HEK293 (cell line): ENCODE measurements at regions not wholly inside any gene's neighbourhood (a gene's known extent, or its start where the extent isn't known, plus 50 kb on each side); places are given as distances from the start of the nearest gene placed in this dataset.

Experiments
- CTCF ChIA-PET: fragments of 350-600 bp; formaldehyde crosslinking; extraction: SDS; loops from one replicate; lab custom pipeline; 2021; ENCODE audit warnings: antibody characterized with exemption; lab: Yijun Ruan, JAX
- POLR2A ChIA-PET: fragments of 300-600 bp; formaldehyde crosslinking; extraction: SDS; loops from one replicate; lab custom pipeline; 2020; ENCODE audit warnings: antibody characterized with exemption, inconsistent platforms; lab: Yijun Ruan, JAX
- H3K27ac ChIP-seq: fragments of 200-500 bp; sonication (Bioruptor generic); 2 replicates; pipeline ENCODE4 v1.5.1; 2014; ENCODE audit warnings: low read depth, low read length, control low read depth, inconsistent platforms; ENCODE audit errors: extremely low read depth
- H3K36me3 ChIP-seq, 2 experiments: fragments of 200-500 bp in 1 of 2; sonication (Bioruptor generic) in 1 of 2; 1 replicate in 1 of 2; 2 replicates in 1 of 2; pipeline ENCODE4 v1.5.1; 2014 to 2017; ENCODE audit warnings: inconsistent platforms in 2 of 2, low read length in 2 of 2; ENCODE audit not compliant: control insufficient read depth in 2 of 2, insufficient read depth in 1 of 2
- H3K4me1 ChIP-seq: fragments of 200-500 bp; sonication (Bioruptor generic); 2 replicates; pipeline ENCODE4 v1.5.1; 2014; ENCODE audit warnings: mild to moderate bottlenecking, low read length, inconsistent platforms; ENCODE audit not compliant: control insufficient read depth, insufficient read depth
- H3K4me3 ChIP-seq: 2 replicates; pipeline ENCODE4 v1.5.1; 2011; ENCODE audit warnings: low read depth, mild to moderate bottlenecking, control low read depth, low read length, moderate library complexity
- H3K9me3 ChIP-seq: fragments of 200-500 bp; sonication (Bioruptor generic); 2 replicates; pipeline ENCODE4 v1.5.1; 2014; ENCODE audit warnings: low read depth, low read length, inconsistent platforms; ENCODE audit not compliant: control insufficient read depth, insufficient read depth
- EGR2 ChIP-seq: fragments of 450-650 bp; formaldehyde crosslinking; IDR thresholded peaks from 2 replicates; pipeline ENCODE4 v1.5.1; 2016; ENCODE audit warnings: low read depth, missing biosample characterization, missing genetic modification characterization
- PRDM1 ChIP-seq: fragments of 450-650 bp; formaldehyde crosslinking; IDR thresholded peaks from 2 replicates; pipeline ENCODE4; 2016; ENCODE audit warnings: missing biosample characterization, missing genetic modification characterization
- TSHZ1 ChIP-seq: fragments of 450-650 bp; formaldehyde crosslinking; IDR thresholded peaks from 2 replicates; pipeline ENCODE4 v1.5.1; 2016; ENCODE audit warnings: missing biosample characterization, missing genetic modification characterization, borderline replicate concordance
- ZBTB26 ChIP-seq: fragments of 450-650 bp; formaldehyde crosslinking; optimal IDR thresholded peaks from 2 replicates; pipeline ENCODE3; 2016; ENCODE audit warnings: missing biosample characterization, mild to moderate bottlenecking, missing genetic modification characterization
- ZNF18 ChIP-seq: fragments of 450-650 bp; formaldehyde crosslinking; IDR thresholded peaks from 2 replicates; pipeline ENCODE4 v1.5.1; 2016; ENCODE audit warnings: missing biosample characterization, missing genetic modification characterization
- ZNF19 ChIP-seq: fragments of 450-650 bp; formaldehyde crosslinking; IDR thresholded peaks from 2 replicates; pipeline ENCODE4; 2016; ENCODE audit warnings: missing biosample characterization, missing genetic modification characterization, low read depth
- ZNF488 ChIP-seq: fragments of 450-650 bp; formaldehyde crosslinking; IDR thresholded peaks from 2 replicates; pipeline ENCODE4 v1.5.1; 2016; ENCODE audit warnings: missing biosample characterization, missing genetic modification characterization
- ZNF529 ChIP-seq: fragments of 450-650 bp; formaldehyde crosslinking; IDR thresholded peaks from 2 replicates; pipeline ENCODE4 v1.5.1; 2017; ENCODE audit warnings: missing genetic modification characterization, missing biosample characterization; ENCODE audit not compliant: insufficient replicate concordance
- ZNF548 ChIP-seq: fragments of 450-650 bp; formaldehyde crosslinking; IDR thresholded peaks from 2 replicates; pipeline ENCODE4 v1.5.1; 2016; ENCODE audit warnings: missing biosample characterization, missing genetic modification characterization
- ZNF561 ChIP-seq: fragments of 450-650 bp; IDR thresholded peaks from 2 replicates; pipeline ENCODE4 v1.5.1; 2018; ENCODE audit warnings: missing biosample characterization, missing genetic modification characterization, borderline replicate concordance
- ZNF645 ChIP-seq: fragments of 450-650 bp; formaldehyde crosslinking; IDR thresholded peaks from 2 replicates; pipeline ENCODE4; 2016; ENCODE audit warnings: missing biosample characterization, missing genetic modification characterization
- ZNF704 ChIP-seq: fragments of 450-650 bp; formaldehyde crosslinking; IDR thresholded peaks from 2 replicates; pipeline ENCODE4 v1.5.1; 2016; ENCODE audit warnings: missing biosample characterization, missing genetic modification characterization
- ZNF785 ChIP-seq: fragments of 450-650 bp; formaldehyde crosslinking; IDR thresholded peaks from 2 replicates; pipeline ENCODE4 v1.5.1; 2016; ENCODE audit warnings: missing biosample characterization, missing genetic modification characterization
- ZNF792 ChIP-seq: fragments of 450-650 bp; formaldehyde crosslinking; IDR thresholded peaks from 2 replicates; pipeline ENCODE4 v1.5.1; 2016; ENCODE audit warnings: missing biosample characterization, missing genetic modification characterization

GRCh38 chr6:169095153-169095552 is 158.5 kb downstream of the THBS2 start:
- no peaks in the 10 kb centered on the region for H3K4me1 ChIP-seq
- H3K4me3 ChIP-seq, result no peak overlapping the region
- TF ChIP-seq ZNF792 (tag by site-specific recombination) (no peak), ZNF18 (tag by site-specific recombination) (no peak), ZNF19 (tag by site-specific recombination) (no peak), ZNF548 (tag by site-specific recombination) (no peak), TSHZ1 (tag by site-specific recombination) (no peak)
- CTCF ChIA-PET, result no interaction called here
- no peaks in the 10 kb centered on the region for H3K36me3 ChIP-seq
- POLR2A ChIA-PET, result no interaction called here
- no peaks in the 10 kb centered on the region for H3K9me3 ChIP-seq
- H3K27ac ChIP-seq, result no peak overlapping the region

GRCh38 chr6:169094552-169094950 is 159.1 kb downstream of the THBS2 start:
- Histone ChIP-seq H3K36me3 (no peaks in the 10 kb centered on the region), H3K9me3 (no peaks in the 10 kb centered on the region), H3K4me3 (no peak overlapping the region), H3K27ac (no peak overlapping the region), H3K4me1 (no peaks in the 10 kb centered on the region)
- POLR2A ChIA-PET, result no interaction called here
- CTCF ChIA-PET, result no interaction called here
- TF ChIP-seq ZNF785 (tag by site-specific recombination) (no peak), ZNF561 (no peak), ZNF529 (tag by site-specific recombination) (no peak), ZBTB26 (tag by site-specific recombination) (no peak), EGR2 (tag by site-specific recombination) (no peak), ZNF488 (no peak)

GRCh38 chr6:169093770-169094551 is 159.7 kb downstream of the THBS2 start:
- no peaks in the 10 kb centered on the region for H3K9me3 ChIP-seq
- H3K36me3 ChIP-seq, result no peaks in the 10 kb centered on the region
- H3K4me3 ChIP-seq, result no peak overlapping the region
- POLR2A ChIA-PET, result no interaction called here
- CTCF ChIA-PET, result interaction anchor here (2.0 kb wide), 1 partner anchor 232 kb away, joined by 5 read pairs; no protein-coding TSS in a partner anchor
- H3K27ac ChIP-seq, result no peak overlapping the region
- H3K4me1 ChIP-seq, result no peaks in the 10 kb centered on the region
- no peak for TF ChIP-seq PRDM1 (tag by site-specific recombination)
- TF ChIP-seq ZNF645 (tag by site-specific recombination), result no peak
- TF ChIP-seq ZNF704 (tag by site-specific recombination), result no peak
